Nephron progenitor cell (in vitro differentiated cells): ENCODE measurements at regions not wholly inside any gene's neighbourhood (a gene's known extent, or its start where the extent isn't known, plus 50 kb on each side); places are given as distances from the start of the nearest gene placed in this dataset.

Experiments
- DNase-seq: peaks from one replicate; pipeline ENCODE4 v3.0.0; 2021
- H3K27ac Mint-ChIP-seq: 2 replicates; pipeline ENCODE4 v1.8.0; 2021; ENCODE audit warnings: mild to moderate bottlenecking, moderate library complexity, mixed read lengths
- H3K27me3 Mint-ChIP-seq: 2 replicates; pipeline ENCODE4 v1.8.0; 2021; ENCODE audit warnings: mild to moderate bottlenecking, low read depth, mixed read lengths; ENCODE audit not compliant: poor library complexity
- H3K36me3 Mint-ChIP-seq: 2 replicates; pipeline ENCODE4 v1.8.0; 2021; ENCODE audit warnings: low read depth, mixed read lengths
- H3K4me1 Mint-ChIP-seq: 2 replicates; pipeline ENCODE4 v1.8.0; 2021; ENCODE audit warnings: mixed read lengths
- H3K4me3 Mint-ChIP-seq: 2 replicates; pipeline ENCODE4 v1.8.0; 2021; ENCODE audit warnings: mild to moderate bottlenecking, moderate library complexity, mixed read lengths
- H3K9me3 Mint-ChIP-seq: 2 replicates; pipeline ENCODE4 v1.8.0; 2021; ENCODE audit warnings: mild to moderate bottlenecking, moderate library complexity, mixed read lengths
- TF ChIP-seq, protein P1 (sequence below): fragments of 200-600 bp; sonication (generic); IDR thresholded peaks from 2 replicates; pipeline ENCODE4 v1.5.0; 2021; ENCODE audit warnings: antibody characterized with exemption

- Mint-ChIP-seq H3K4me1 (no peaks in the 10 kb centered on the region), H3K36me3 (no peaks in the 10 kb centered on the region), H3K27ac (no peak overlapping the region), H3K9me3 (peaks cover 12% of the 10 kb centered on the region), H3K4me3 (no peak overlapping the region), H3K27me3 (peaks cover 6% of the 10 kb centered on the region)
- TF ChIP-seq, protein P1, sequence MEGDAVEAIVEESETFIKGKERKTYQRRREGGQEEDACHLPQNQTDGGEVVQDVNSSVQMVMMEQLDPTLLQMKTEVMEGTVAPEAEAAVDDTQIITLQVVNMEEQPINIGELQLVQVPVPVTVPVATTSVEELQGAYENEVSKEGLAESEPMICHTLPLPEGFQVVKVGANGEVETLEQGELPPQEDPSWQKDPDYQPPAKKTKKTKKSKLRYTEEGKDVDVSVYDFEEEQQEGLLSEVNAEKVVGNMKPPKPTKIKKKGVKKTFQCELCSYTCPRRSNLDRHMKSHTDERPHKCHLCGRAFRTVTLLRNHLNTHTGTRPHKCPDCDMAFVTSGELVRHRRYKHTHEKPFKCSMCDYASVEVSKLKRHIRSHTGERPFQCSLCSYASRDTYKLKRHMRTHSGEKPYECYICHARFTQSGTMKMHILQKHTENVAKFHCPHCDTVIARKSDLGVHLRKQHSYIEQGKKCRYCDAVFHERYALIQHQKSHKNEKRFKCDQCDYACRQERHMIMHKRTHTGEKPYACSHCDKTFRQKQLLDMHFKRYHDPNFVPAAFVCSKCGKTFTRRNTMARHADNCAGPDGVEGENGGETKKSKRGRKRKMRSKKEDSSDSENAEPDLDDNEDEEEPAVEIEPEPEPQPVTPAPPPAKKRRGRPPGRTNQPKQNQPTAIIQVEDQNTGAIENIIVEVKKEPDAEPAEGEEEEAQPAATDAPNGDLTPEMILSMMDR, result no peak
- DNase-seq, result no peak
Measured at GRCh38 chr4:27381815-27382214, 521.2 kb downstream of the STIM2 start.

- no peak for DNase-seq
- Mint-ChIP-seq H3K27ac (no peak overlapping the region), H3K4me3 (no peak overlapping the region), H3K36me3 (no peaks in the 10 kb centered on the region), H3K9me3 (no peaks in the 10 kb centered on the region), H3K27me3 (peaks cover 3% of the 10 kb centered on the region), H3K4me1 (no peaks in the 10 kb centered on the region)
- TF ChIP-seq, protein P1, result no peak
Measured at GRCh38 chr4:27387711-27388110, 527.1 kb downstream of the STIM2 start.

GRCh38 chr4:27397886-27398285 lies 537.2 kb downstream of the STIM2 start:
- Mint-ChIP-seq H3K27ac (no peak overlapping the region), H3K4me1 (no peaks in the 10 kb centered on the region), H3K9me3 (peaks cover 25% of the 10 kb centered on the region), H3K27me3 (no peaks in the 10 kb centered on the region), H3K36me3 (no peaks in the 10 kb centered on the region), H3K4me3 (no peak overlapping the region)
- TF ChIP-seq, protein P1, result no peak
- DNase-seq, result no peak

GRCh38 chr4:27398631-27399310 lies 538.1 kb downstream of the STIM2 start:
- H3K4me1 Mint-ChIP-seq, result no peaks in the 10 kb centered on the region
- H3K9me3 Mint-ChIP-seq, result peaks cover 25% of the 10 kb centered on the region
- H3K27ac Mint-ChIP-seq, result no peak overlapping the region
- TF ChIP-seq, protein P1, result no peak
- no peak for DNase-seq
- no peaks in the 10 kb centered on the region for H3K36me3 Mint-ChIP-seq
- no peaks in the 10 kb centered on the region for H3K27me3 Mint-ChIP-seq
- no peak overlapping the region for H3K4me3 Mint-ChIP-seq

DNA sequence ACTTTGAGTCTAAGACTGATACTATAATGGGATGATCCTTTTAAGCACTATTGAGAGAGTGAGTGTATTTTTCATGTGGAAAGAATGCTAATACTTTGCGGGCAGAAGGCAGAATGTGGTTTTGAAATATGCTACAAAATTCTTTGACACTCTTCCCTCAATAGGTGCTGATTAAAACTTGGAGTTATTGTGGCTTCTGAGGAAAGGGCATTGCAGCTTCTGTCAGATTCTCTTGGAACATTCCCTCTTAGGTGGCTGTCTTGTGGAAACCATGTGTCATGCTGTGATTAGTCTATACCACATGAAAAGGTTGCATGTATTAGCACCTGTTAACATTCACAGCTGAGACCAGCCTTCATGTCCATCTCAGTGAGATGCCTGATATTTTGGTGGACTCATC lies 547.0 kb downstream of the STIM2 start:
- H3K27me3 Mint-ChIP-seq, result no peaks in the 10 kb centered on the region
- no peak overlapping the region for H3K27ac Mint-ChIP-seq
- DNase-seq, result no peak
- TF ChIP-seq, protein P1, result no peak
- no peak overlapping the region for H3K4me3 Mint-ChIP-seq
- no peaks in the 10 kb centered on the region for H3K4me1 Mint-ChIP-seq
- peaks cover 20% of the 10 kb centered on the region for H3K9me3 Mint-ChIP-seq
- no peaks in the 10 kb centered on the region for H3K36me3 Mint-ChIP-seq

GRCh38 chr4:27412613-27413012 lies 552.0 kb downstream of the STIM2 start:
- DNase-seq, result no peak
- Mint-ChIP-seq H3K4me1 (peaks cover 4% of the 10 kb centered on the region), H3K4me3 (no peak overlapping the region), H3K27me3 (no peaks in the 10 kb centered on the region), H3K36me3 (no peaks in the 10 kb centered on the region), H3K9me3 (peaks cover 18% of the 10 kb centered on the region), H3K27ac (no peak overlapping the region)
- TF ChIP-seq, protein P1, result no peak
